HG03066 (cell line): ENCODE measurements at regions not wholly inside any gene's neighbourhood (a gene's known extent, or its start where the extent isn't known, plus 50 kb on each side); places are given as distances from the start of the nearest gene placed in this dataset.
A peak's percentile ranks its signal among the peaks of the same experiment; 100 is the strongest.

Source experiments
- ATAC-seq: cut with Tn5 transposase; IDR thresholded peaks from one replicate; pipeline ENCODE4 v1.9.1; 2021; ENCODE audit warnings: low read depth; ENCODE audit not compliant: unreplicated experiment

DNA sequence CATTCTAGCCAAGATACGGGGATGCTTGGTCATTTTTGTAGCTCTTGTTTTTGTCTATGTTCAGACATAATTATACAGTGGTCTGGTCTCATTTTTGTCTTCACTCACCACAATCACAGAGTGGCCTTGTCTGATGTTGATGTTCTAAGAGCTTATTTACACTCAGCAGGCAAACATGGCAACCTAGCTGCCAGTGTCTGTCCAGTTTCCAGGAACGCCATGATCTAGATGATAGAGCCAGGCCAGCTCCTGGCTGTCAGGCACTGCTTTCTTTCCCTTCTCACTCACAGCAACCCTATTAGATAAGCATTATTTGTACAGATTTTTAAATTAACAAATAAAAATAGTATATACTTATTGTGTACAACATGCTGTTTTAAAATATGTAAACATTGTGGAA, 98.6 kb upstream of the PHF14 start:
- no peak for ATAC-seq

DNA sequence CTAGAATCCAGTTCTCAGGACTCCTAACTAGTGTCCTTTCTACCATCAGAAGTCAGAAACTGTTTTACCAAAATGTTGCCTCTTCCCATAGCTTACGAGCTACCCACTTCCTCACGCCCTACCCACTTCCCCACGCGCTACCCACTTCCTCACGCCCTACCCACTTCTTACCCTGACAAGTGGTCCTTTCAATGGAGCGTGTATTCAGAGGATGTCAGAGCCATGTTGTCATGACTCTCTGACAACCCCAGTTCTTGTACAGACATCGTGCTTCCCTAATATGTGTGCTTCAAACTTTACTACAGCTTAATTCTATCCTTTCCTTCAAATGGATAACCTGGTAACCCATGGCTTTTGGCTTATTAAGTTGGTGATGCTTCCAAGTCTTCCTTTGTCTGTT, 84.8 kb upstream of the PHF14 start:
- peak; percentile 20 for ATAC-seq

DNA sequence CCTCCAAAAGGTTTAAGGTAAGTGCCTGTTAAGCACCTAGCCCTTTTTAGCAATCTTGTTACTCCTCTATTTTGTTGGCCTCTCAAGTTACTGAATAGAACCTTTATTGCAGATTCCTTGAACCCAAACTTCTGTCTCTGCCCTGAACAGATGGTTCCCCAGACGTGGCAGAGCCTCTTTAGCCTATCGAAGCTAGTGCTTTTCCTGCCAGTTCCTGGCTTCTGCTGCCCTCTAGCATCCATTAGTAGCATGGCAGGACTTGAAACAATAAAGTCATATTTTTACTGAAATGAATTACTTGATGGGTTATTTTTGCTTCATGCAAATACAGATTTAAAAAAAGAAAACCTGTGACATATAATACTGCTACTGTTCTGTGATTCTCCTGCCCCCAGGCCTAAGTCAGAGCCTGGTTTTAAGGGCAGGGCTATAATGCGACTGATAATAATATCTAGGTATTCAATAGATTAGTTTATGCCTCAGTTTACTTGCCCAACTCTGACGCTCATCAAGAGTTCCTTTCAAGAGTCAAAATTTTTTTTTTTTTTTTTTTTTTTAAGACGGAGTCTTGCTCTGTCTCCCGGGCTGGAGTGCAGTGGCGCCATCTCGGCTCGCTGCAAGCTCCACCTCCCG, 84.3 kb upstream of the PHF14 start:
- peak; percentile 95 for ATAC-seq

DNA sequence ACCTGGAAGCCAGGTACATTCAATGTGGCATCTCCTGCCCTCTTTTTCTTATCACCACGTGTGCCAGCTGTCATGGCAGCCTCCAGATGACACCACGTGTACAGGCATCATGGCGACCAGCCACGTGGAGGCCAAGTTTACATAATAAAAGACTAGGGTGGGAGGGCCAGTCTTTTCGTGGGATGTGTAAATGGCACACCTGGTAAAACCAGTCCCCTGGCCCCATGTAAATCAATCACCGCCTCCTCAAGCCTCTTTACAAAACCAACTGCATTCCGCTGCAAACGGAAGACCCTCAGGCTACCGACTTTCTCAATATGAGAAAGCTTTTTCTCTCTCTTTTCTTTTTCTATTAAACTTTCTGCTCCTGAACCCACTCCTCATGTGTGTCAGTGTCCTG, 65.1 kb upstream of the PHF14 start:
- no peak for ATAC-seq

DNA sequence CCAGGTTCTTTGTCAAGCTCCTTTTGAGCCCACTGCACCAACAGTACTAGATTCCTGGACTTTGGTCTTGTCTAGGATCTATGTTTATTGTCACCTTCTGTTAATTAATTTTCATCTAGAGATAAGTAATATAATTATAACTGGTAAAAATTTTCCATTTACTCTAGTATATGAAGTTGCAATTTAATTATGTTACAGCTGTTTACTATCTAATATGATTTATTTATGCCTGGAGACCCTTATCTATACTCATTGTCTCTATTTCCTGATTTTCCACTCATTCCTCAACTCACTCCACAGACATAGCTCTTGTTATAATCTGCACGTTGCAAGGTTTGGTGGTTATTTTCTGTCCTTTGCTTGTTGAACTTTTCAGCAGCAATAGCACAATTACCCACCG, 63.2 kb upstream of the PHF14 start:
- ATAC-seq: no peak

DNA sequence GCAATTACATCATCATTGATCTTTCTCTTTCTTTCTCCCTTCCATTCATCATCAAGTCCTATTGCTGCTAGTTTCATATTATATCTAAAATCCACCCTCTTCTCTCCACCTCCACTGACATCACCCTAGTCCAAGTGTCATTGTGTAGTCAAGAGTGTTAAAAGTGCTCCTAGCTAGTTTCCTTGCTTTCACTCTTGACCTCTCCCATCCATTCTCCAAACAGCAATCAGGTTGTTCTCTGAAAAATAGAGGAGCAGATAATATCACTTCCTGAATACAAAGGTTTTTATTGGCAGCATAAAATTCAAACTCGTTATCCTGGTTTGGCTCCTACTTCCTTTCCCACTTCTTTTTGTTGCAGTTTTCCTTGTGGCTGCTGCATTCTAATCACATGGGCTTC, 61.6 kb upstream of the PHF14 start:
- ATAC-seq: no peak

DNA sequence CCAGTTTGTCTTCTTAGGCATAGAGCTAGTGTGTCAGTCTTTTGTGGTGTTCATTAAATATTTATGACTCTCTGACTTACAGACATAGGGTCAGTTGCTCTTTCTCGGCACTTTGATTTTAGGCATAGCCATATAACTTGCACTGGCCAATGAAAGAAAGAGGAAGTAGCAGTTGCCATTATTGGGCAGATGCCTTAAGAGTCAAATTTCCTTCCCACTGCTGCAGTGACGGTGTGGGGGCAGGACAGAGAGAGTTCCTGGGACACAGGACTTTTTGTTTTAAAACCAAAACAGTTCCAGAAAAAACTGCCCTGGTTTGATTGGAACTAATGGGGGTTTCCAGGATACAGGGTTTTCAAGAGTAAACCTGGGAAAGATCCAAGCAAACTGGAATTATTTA, 60.2 kb upstream of the PHF14 start:
- ATAC-seq: no peak

DNA sequence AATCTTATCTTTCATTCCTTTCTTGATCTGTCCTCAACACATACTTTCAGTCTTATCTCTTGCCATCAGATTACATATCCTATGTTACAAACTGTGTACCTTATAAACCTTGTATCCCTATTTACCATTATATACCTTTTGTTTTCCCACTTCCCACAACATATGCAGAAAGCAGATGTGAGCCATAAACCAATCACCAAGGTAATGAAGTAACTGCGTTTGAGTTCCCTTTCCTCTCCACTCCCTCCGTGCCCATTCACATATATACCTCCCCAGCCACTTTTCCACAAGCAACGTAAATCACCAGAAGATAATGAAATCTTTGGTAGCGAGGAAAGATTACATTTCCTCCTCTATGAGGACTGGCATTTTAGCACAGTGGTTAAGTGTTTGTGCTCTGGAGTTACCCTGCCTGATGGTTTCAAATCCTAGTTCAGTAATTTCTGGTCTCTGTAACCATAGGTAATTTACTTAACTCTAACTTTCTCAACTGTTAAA, 55.5 kb upstream of the PHF14 start:
- ATAC-seq: no peak

DNA sequence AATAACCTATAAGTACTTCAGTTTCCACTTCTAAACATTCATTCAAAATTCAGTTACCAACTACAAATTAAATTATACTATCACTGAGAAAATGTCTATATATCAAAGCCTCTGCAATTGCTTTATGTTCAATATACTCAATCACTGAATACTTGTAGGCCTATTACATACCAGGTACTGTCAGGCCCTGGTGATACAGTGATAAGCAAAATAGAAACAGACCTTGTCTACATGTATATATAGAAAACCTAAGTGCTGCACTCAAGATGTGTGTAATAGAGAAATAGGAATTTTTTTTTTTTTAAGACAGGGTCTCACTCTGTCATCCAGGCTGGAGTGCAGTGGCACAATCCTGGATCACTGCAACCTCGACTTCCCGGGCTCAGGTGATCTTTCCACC, 53.7 kb upstream of the PHF14 start:
- no peak for ATAC-seq
